HG03439 (cell line): ENCODE measurements at regions not wholly inside any gene's neighbourhood (a gene's known extent, or its start where the extent isn't known, plus 50 kb on each side); places are given as distances from the start of the nearest gene placed in this dataset.

Experiments used
- ATAC-seq: cut with Tn5 transposase; IDR thresholded peaks from one replicate; pipeline ENCODE4 v1.9.1; 2021; ENCODE audit warnings: mild to moderate bottlenecking, moderate library complexity; ENCODE audit not compliant: unreplicated experiment

DNA sequence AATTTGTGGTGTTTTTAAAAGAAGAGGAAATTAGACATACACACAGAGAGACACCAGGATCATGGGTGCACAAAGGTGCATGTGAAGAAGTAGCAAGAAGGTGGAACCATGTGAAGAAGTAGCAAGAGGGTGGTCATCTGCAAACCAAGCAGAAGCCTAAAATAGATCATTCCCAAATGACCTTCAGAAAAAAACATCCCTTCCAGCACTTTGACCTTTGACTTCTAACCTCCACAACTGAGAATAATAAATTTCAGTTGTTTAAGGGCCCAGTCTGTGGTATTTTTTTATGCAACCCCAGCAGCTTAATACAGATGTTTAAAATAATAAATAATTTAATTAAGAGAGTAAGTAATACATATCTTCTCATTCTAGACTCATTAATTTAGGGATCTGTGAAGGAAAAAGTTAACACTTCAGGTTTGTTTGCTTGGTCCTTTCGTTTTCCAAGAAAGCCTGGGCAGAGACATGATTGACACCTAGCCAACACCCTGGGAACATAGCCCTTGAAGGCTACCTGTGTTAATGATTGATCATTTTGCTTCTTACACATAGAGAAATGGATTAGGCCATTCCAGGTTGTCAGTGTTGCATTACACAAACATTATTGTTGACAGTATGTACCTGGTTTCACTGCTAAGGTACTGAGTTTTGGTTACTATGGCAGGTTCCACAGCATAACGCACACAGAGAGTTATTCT, 1331.2 kb upstream of the GBE1 start:
- ATAC-seq = no peak

- ATAC-seq = no peak
These were observed 1314.6 kb upstream of the GBE1 start for GRCh38 chr3:83076041-83076440.

GRCh38 chr3:83074485-83074884, 1313.0 kb upstream of the GBE1 start:
- ATAC-seq = no peak

DNA sequence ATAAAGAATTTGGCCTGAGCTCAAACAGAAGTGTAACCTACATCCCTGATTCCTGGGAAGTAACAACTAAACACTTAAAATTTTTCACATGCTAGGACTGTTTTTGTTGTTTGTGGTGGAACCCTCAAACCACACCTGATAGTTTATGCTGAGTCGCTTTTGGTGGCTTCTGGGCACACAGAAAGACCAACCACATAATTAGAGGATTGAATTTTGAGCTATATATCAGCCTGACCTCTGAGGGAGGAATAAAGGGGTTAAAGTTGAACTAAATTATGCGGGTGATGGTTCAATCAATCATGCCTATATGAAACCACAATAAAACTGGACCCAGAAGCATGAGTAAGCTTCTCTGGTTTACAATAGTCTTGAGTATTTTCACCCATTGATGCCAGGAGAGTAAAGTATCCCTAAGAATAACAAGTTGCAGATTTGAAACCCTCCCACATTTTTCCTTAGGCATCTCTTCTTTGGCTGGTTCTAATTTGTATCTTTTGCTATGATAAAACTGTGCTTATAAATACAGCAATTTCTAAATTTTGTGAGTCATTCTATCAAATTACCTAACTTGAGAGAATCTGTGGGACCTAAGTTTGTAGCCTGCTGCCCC, 1304.5 kb upstream of the GBE1 start:
- no peak for ATAC-seq

DNA sequence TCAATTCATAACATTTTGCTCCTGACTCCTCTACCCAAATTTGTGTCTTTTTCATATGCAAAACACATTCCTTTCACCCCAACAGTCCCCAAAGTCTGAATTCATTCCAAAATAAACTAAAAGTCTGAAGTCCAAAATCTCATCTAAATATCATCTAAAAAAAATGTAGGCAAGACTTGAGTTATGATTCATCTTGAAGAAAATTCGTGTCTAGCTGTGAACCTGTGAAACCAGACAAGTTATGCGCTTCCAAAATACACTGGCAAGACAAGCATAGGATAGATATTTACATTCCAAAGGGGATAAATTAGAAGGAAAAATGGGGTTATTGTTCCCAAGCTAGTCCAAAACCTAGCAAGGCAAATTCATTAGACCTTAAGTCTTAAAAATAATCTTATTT, 1302.0 kb upstream of the GBE1 start:
- ATAC-seq = no peak

DNA sequence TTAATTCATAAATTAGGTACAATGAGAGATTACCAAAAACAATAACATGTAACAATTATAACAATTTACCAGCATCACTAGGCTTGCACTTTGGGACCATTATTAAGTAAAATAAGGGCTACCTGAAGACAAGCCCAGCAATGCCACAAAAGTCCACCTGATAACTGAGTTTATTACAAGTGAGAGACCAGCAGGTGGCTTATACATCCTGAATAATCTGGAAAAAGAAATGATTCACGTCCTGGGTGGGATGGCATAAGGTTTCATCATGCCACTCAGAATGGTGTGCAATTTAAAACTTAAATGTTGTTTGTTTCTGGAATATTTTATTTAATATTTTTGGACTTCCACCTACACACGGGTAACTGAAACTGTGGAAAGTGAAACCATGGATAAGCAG, 1287.1 kb upstream of the GBE1 start:
- ATAC-seq = no peak

- no peak for ATAC-seq
These were observed 1278.0 kb upstream of the GBE1 start for GRCh38 chr3:83039422-83039821.

GRCh38 chr3:83035704-83036010, 1274.2 kb upstream of the GBE1 start:
- no peak for ATAC-seq

DNA sequence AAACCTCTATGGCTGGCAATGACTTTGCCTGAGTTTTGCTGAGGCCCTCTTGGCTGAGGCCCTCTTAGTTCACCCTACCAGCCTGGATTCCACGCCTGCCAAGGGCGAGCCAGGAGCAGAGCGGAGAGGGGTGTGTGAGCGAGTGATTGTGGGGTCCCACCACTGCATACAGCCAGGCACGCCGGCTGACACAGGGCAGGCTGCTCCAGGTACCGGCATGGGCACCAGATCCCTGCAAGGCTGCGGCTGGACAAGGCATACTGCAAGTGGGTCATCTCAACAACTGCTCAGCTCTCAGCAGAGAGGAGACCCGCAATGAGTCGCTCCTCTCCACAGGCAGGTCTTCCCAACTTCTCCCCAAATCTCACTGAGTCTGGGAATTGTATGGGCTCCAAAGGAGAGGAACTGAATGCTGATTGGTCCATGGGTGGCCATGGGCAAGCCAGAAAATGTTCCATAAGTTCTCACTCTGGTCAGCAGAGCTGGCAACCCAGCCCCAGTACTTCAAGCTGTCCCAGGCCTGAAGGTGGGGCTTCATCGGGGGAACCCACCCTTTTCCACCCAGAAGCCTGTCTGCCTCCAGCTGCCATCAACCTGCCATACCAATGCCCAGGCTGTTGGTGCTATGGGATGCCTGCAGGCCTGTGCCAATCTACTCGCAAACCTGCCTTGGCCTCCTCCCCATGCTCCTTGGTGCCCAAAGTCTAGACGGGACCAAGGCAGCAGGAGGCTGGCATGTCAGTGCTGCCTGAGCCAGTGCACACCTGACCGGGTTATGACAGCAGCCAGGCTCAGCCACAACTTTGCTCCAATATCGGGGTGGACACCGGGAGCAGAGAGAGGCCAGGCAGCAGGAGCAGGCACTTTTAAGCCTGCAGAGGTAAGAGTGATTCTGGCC, 1273.6 kb upstream of the GBE1 start:
- ATAC-seq = no peak

GRCh38 chr3:83033133-83033532, 1271.7 kb upstream of the GBE1 start:
- no peak for ATAC-seq

GRCh38 chr3:83023086-83023485, 1261.6 kb upstream of the GBE1 start:
- ATAC-seq = no peak

DNA sequence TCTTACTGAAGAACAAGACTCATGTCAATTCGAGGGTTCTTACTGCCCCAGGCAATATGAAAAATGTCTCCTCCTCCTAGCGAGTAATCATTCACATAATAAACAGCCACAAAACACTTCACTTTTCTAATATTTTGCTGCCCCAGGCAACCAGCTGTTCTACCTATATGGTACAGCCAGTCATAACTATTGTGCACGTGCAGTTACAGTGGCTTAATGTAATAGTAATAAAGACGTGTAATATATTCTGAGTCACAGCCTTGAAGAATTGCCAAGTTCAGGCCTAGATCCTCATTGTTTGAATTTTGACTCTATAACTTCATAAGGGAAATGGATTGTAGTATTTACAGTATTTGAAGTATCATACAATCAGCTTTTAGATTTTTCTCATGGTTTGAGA, 1250.0 kb upstream of the GBE1 start:
- no peak for ATAC-seq

- no peak for ATAC-seq
These were observed 1242.5 kb upstream of the GBE1 start for GRCh38 chr3:83003917-83004316.

- no peak for ATAC-seq
These were observed 1241.5 kb upstream of the GBE1 start for GRCh38 chr3:83002869-83003445.

DNA sequence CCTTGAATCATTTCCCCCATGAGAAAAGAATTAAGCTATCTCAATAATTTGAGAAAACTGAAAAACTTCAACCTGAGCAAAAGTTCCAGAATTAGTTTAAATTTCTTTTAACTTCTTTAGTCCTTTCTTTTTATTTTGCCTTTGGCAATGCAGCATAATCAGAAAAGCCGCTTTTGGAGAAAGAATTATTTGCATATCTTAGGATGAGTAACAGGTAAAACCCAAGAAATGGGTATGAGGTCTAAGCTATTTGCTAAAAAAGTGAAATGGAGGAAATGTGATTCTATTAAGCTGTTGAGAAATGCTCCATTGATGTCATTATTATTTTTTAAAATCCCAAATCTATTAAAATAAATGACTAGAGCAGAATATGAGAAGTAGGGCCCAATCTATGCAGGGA, 1238.3 kb upstream of the GBE1 start:
- no peak for ATAC-seq

- no peak for ATAC-seq
These were observed 1216.9 kb upstream of the GBE1 start for GRCh38 chr3:82978368-82978767.

DNA sequence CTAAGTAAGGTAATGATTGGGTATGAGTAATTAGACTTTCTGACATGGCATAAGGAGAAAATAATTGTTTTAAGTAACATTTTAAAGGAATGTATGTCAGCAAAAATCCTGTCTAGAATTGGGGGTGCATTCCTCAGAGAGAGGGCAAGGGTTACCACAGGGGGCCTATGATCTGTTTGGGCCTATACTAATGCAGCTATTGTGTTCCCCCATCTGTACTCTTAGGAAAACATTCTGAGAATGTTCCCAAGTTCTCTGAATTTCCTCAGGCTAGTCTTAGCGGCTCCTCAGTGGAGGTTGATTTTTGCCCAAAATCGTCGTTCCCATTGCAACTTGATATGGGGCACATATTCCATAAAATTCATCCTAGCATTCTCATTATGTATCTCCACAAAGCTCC, 1216.4 kb upstream of the GBE1 start:
- no peak for ATAC-seq

- ATAC-seq = no peak
These were observed 1212.3 kb upstream of the GBE1 start for GRCh38 chr3:82973791-82974190.

- no peak for ATAC-seq
These were observed 1198.9 kb upstream of the GBE1 start for GRCh38 chr3:82960379-82960778.

DNA sequence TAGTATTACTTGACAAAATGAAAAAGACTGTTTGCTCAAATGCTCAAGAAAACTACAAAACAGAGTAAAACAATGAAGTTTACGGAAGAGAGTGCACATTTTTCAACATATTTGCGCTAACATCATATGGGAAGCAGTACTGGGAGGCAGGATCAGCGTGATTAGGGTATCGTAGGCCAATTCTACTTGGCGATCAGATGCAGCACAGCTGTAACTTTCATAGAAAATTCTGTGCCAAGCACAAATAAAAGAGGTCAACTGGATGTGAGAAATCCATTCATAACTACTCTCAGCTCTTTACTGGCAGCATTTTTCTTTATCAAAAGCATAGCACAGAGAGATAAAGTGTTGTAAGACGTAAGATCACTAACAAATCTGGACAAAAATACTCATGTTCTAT, 1196.3 kb upstream of the GBE1 start:
- ATAC-seq = no peak

- ATAC-seq = no peak
These were observed 1195.6 kb upstream of the GBE1 start for GRCh38 chr3:82957079-82957478.

- no peak for ATAC-seq
These were observed 1193.0 kb upstream of the GBE1 start for GRCh38 chr3:82954486-82954885.
